ENCODE measurements at regions not wholly inside any gene's neighbourhood (a gene's known extent, or its start where the extent isn't known, plus 50 kb on each side); places are given as distances from the start of the nearest gene placed in this dataset.

GRCh38 chr9:126240835-126241234, 85.8 kb upstream of the MVB12B start:
- no peak for DNase-seq (ENCODE audit: low read depth)

- peak; percentile 63 for DNase-seq (ENCODE audit: low read depth)
Observed at GRCh38 chr9:126248680-126249079, 77.9 kb upstream of the MVB12B start.

GRCh38 chr9:126261584-126262356, 64.9 kb upstream of the MVB12B start:
- DNase-seq (ENCODE audit: low read depth) = no peak

GRCh38 chr9:126262738-126263137, 63.9 kb upstream of the MVB12B start:
- no peak for DNase-seq (ENCODE audit: low read depth)

GRCh38 chr9:126270556-126270955, 56.1 kb upstream of the MVB12B start:
- DNase-seq (ENCODE audit: low read depth) = no peak

- no peak for DNase-seq (ENCODE audit: low read depth)
Observed at GRCh38 chr9:126275386-126276001, 51.1 kb upstream of the MVB12B start.

- no peak for DNase-seq (ENCODE audit: low read depth)
Observed at GRCh38 chr9:126276056-126276728, 50.4 kb upstream of the MVB12B start.
